HG02623 (cell line): ENCODE measurements at regions not wholly inside any gene's neighbourhood (a gene's known extent, or its start where the extent isn't known, plus 50 kb on each side); places are given as distances from the start of the nearest gene placed in this dataset.

Experiments
- ATAC-seq: cut with Tn5 transposase; IDR thresholded peaks from one replicate; pipeline ENCODE4 v1.9.1; 2021; ENCODE audit warnings: moderate library complexity; ENCODE audit not compliant: unreplicated experiment

- ATAC-seq: no peak
Measured at GRCh38 chr14:61139006-61139599, 142.0 kb downstream of the TMEM30B start.

DNA sequence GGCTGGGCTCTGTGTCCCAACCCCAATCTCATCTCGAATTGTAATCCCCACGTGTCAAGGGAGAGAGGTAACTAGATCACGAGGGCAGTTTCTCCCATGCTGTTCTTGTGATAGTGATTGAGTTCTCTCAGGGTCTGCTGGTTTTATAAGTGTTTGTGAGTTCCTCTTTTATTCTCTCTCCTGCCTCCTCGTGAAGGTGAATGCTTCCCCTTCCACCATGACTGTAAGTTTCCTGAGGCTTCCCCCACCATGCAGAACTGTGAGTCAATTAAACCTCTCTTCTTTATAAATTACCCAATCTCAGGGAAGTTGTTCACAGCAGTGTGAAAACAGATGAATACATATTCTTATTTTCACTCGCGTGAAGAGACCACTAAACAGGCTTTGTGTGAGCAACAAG, 148.2 kb downstream of the TMEM30B start:
- no peak for ATAC-seq

DNA sequence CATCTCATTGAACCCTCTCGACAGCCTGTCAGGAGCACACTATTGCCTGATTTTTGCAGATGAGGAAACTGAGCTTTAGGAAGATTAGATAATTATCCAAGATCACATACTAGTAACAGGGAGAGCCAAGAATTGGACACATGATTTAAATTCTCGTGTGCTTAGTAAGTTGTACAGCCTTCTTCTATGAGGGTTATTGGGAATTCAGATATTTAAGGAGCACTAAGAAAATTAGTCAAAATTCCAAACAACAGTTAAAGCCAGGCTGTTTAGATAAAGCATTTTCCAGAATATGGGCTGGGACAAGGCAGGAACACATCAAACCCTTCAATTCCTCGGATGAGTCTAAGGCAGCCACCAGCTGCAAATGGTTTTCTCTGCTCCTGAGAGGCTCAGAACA, 148.8 kb downstream of the TMEM30B start:
- ATAC-seq: no peak

DNA sequence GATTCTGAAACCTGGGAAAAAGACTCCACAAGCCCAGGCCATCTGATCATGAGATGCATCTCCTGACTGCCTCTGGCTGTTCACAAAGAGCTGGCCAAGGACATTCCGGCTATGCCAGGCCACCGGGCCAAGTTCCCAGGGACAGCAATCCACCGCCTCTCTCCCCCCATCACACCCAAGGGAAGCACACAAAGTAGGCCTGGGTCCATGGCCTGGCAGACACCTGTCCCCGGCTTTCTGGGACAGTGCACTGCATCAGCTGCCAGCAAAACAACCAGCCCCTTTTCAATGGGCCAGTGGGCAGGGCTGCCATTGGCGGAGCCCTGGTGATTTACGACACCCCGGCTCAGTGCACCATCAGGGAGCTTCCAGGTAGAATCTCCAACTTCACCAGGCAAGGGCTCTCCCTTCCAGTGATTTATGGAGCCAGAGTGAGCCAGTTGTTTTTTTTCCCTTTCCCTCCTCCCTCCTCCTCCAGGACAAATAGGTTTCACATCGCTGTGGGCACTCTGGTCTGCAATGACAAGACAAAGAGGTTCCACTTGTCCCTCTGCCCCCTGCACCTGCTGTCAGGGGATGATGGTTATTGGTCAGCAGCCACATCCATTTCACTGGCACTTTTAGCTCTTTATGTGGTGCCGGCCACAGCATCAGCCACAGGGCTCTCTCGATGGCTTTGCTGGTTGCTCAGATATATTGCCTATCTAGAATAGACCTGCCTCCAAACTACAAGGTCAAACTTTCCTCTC, 149.6 kb downstream of the SLC38A6 start:
- ATAC-seq: no peak

- no peak for ATAC-seq
Measured at GRCh38 chr14:61129168-61129745, 148.2 kb downstream of the SLC38A6 start.

- ATAC-seq: no peak
Measured at GRCh38 chr14:61128382-61129167, 147.5 kb downstream of the SLC38A6 start.

DNA sequence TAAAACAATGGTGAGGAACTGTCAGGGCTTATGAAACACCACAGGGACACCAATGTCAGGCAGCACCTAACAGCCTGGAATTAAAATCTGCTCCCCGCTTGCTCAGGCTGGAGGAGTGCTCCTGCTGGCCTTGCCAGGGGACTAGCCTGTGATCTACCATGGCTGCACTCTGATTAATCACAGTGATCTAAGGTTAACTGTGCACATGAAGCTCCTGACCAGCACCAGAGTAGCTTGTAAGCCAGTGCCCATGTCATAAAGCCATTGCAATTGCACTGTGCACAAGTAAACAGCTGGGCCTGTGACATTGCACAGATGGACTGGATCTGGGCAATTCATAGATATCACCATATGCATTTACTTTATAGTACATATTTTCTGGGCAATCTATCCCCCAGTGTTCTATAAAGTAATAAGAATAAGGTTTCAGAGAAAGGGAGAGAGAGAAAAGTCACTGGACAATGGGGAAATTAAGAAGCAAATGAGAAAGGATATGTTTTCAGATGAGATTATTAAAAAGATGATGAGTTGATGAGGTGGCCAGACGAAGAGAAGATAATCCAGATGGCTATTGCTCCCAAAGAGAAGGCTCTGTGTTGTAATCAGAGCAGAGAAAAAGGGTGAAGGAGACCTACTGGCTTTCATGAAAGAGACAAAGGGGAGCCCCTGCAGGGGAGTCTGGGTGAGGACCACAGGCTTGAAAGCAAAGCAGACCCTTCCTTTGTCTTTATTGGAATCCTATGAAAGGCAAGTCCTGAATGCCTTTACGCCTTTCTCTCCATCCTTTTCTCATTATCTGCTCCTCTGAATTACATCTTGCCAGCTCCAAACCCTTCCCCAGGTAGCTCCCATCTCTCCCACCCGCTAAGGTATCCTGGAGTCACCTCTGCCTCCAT, 145.8 kb downstream of the SLC38A6 start:
- ATAC-seq: no peak

DNA sequence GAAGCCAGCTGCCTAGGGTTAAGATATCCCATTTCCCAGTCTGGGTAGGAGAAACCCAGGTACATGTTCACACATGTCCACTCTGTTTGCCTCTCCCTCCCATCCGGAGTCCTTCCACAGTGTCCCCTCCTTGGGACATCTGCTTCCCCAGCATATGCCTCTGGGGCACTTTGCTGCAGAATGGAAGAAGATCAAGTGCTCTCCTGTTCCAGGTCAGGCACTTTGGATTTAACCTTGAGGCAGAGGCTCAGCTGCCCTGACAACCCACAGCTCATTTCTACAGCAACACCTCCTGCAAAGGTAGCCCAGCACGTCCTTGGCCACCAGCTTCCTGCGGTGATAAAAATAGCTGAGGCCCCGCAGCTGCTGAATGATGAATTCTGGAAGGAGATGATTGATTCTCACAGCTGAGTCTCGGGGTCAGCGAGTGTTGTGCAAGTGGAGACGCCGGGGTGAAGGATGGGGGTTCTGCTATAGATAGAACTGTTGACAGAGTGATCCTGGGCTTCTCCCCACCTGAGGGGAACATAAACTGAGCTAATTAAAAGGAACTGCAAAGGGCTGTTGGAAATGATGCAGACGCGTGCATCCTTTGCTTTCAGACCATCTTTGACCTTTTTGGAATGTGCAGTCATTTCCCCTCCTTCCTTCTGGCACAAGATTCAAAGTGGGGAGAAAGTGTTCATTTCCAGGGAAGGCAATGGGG, 145.0 kb downstream of the SLC38A6 start:
- no peak for ATAC-seq

DNA sequence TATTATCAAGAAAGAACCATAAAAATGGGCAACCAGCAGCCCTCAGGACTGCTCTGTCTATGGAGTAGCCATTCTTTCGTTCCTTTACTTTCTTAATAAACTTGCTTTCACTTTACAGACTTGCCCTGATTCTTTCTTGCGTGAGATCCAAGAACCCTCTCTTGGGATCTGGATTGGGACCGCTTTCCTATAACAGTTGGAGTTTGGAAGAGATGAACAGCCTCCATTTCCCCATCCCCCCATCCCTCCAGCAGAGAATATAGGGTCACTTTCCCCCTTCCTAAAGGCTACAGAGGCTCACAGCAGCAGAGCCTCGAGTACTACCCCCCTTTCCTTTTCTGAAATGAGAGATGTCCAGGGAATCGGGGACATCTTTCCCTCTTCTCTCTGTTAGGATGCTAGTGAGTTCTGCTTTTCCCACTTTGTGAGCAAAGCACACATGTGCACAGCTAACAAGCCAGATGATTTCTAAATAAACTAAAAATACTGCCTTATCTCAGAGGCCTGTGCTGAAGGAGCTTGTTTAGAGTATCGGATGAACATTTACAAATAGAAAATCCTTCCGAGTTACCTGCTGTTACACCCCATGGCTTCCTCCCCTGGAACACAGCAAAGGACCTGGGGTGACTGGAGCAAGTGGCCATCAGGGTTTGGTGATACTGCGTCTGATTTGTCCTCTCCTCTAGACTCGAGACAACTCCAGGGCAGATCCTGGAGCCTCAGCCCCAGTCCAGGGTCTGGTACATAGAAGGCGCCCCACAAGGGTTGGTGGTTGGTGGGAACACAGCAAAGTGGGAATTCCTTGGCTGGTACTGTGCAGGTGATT, 144.2 kb downstream of the SLC38A6 start:
- ATAC-seq: no peak

DNA sequence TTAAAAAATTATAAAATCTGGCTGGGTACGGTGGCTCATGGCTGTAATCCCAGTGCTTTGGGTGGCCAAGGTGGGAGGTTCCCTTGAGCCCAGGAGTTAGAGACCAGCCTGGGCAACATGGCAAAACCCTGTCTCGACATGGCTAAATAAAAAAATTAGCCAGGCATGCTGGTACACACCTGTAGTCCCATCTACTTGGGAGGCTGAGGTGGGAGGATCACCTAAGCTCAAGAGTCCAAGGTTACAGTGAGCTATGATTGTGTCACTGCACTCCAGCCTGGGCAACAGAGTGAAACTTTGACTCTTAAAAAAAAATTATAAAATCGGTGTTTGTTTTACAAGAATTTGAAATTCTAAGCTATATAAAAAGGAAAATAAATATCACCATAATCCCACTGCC, 141.8 kb downstream of the SLC38A6 start:
- no peak for ATAC-seq

DNA sequence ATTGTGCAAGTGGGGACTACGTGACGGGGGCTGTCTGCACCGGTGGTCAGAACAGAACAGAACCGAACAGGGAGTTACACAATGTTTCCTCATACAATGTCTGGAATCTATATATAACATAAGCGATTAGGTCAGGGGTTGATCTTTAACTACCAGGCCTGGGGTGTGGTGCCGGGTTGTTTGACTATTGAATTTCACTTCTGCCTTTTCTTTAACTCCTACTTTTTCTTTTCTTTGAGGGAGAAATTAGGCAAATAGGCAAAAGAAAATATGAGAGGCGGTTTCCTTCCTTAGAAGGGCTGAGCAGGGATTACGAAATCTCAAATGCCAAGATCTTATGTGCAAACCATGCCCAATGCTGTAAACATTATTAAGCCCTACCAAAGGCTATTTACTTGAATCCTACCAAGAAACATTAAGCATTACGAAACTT, 140.3 kb downstream of the SLC38A6 start:
- ATAC-seq: no peak

DNA sequence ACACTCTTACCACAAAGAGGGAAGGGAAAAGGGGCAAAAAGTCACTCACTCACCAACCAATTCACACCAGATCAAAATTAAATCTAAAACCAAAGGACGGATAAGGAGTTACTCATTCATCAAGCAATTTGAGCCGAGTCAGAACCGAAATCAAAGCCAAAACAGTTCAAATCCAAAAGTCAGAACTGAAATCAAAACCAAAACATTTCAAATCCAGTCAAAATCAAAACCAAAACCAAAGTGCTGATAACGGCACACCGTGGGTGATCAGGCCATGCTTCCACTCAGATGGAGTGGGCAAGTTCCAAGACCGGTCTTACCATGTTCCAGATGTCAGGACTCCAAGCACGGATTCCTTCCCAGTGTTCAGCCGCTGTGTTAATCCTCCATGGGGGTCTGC, 139.5 kb downstream of the SLC38A6 start:
- no peak for ATAC-seq

DNA sequence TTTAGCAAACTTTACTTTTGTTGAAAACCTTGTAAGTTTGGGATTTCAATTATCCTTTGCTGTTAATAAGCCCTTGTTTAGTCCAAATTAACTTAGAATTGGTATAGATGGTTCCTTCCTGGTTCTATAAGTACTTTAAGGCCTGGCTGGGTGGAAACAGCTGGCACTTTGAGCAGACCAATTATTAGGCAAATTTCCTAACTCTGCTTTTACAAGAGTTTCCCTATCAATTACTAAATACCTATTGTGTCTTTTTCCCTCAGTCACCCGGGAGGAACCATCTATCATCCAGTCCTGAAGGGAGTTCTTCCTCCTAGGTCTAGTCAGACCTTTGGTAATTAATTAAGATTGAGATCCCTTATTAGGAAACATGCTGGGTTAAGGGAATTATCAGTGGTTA, 138.0 kb downstream of the SLC38A6 start:
- ATAC-seq: no peak

GRCh38 chr14:61116369-61116768, 135.3 kb downstream of the SLC38A6 start:
- no peak for ATAC-seq

GRCh38 chr14:61113561-61114225, 132.6 kb downstream of the SLC38A6 start:
- no peak for ATAC-seq

- no peak for ATAC-seq
Measured at GRCh38 chr14:61112506-61112905, 131.5 kb downstream of the SLC38A6 start.

- ATAC-seq: no peak
Measured at GRCh38 chr14:61111731-61112130, 130.7 kb downstream of the SLC38A6 start.

DNA sequence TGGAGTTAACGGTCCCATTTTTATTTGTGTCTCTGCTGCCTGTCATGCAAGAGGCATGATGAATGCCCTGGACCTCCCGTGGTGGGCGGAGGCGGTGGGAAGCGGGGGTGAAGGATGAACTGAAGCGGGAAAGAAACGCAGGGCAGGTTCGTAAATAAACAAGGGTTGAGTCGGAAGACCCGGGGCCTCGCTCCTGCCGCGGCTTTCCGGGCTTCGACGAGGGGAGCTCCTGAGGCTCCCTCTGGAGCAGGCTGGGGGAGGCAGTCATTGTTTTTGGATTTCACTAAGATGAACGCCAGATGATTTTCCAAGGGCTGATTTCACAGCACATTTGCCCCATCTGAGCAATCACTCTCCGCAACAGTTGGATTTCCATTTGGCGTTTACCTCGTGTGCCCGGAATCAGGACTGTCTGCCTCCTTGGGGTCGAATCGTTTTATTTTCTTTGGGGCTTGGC, 130.2 kb downstream of the SLC38A6 start:
- ATAC-seq: no peak
